ENCODE measurements at regions not wholly inside any gene's neighbourhood (a gene's known extent, or its start where the extent isn't known, plus 50 kb on each side); places are given as distances from the start of the nearest gene placed in this dataset.

- Histone ChIP-seq H3K36me3 (ENCODE audit: control insufficient read depth, insufficient read depth, low read length, severe bottlenecking) (no peaks in the 10 kb centered on the region), H3K27me3 (replicated peaks; ENCODE audit: control insufficient read depth, insufficient read depth, low read length) (no peaks in the 10 kb centered on the region), H3K4me3 (ENCODE audit: low read length) (peak overlapping the region; percentile 24), H3K4me1 (ENCODE audit: control insufficient read depth, insufficient read depth, low read length) (peaks cover 22% of the 10 kb centered on the region), H3K9ac (ENCODE audit: low read length) (no peak overlapping the region), H3K9me3 (ENCODE audit: control insufficient read depth, low read length) (no peaks in the 10 kb centered on the region)
- peak; percentile 41 for DNase-seq (ENCODE audit: low read depth)
Measured at GRCh38 chr4:55175779-55176231, 50.4 kb upstream of the KDR start.

- peaks cover 28% of the 10 kb centered on the region for H3K4me1 ChIP-seq (ENCODE audit: control insufficient read depth, insufficient read depth, low read length)
- no peaks in the 10 kb centered on the region for H3K36me3 ChIP-seq (ENCODE audit: control insufficient read depth, insufficient read depth, low read length, severe bottlenecking)
- no peak overlapping the region for H3K4me3 ChIP-seq (ENCODE audit: low read length)
- no peak overlapping the region for H3K9ac ChIP-seq (ENCODE audit: low read length)
- no peaks in the 10 kb centered on the region for H3K9me3 ChIP-seq (ENCODE audit: control insufficient read depth, low read length)
- no peaks in the 10 kb centered on the region for H3K27me3 ChIP-seq (replicated peaks; ENCODE audit: control insufficient read depth, insufficient read depth, low read length)
- no peak for DNase-seq (ENCODE audit: low read depth)
Measured at GRCh38 chr4:55176497-55176896, 51.1 kb upstream of the KDR start.

- Histone ChIP-seq H3K4me3 (ENCODE audit: low read length) (no peak overlapping the region), H3K9ac (ENCODE audit: low read length) (no peak overlapping the region), H3K36me3 (ENCODE audit: control insufficient read depth, insufficient read depth, low read length, severe bottlenecking) (no peaks in the 10 kb centered on the region), H3K27me3 (replicated peaks; ENCODE audit: control insufficient read depth, insufficient read depth, low read length) (no peaks in the 10 kb centered on the region), H3K4me1 (ENCODE audit: control insufficient read depth, insufficient read depth, low read length) (peaks cover 34% of the 10 kb centered on the region), H3K9me3 (ENCODE audit: control insufficient read depth, low read length) (no peaks in the 10 kb centered on the region)
- no peak for DNase-seq (ENCODE audit: low read depth)
Measured at GRCh38 chr4:55177461-55177860, 52.1 kb upstream of the KDR start.

- Histone ChIP-seq H3K27me3 (replicated peaks; ENCODE audit: control insufficient read depth, insufficient read depth, low read length) (no peaks in the 10 kb centered on the region), H3K4me1 (ENCODE audit: control insufficient read depth, insufficient read depth, low read length) (peaks cover 29% of the 10 kb centered on the region), H3K9ac (ENCODE audit: low read length) (no peak overlapping the region), H3K36me3 (ENCODE audit: control insufficient read depth, insufficient read depth, low read length, severe bottlenecking) (no peaks in the 10 kb centered on the region), H3K9me3 (ENCODE audit: control insufficient read depth, low read length) (no peaks in the 10 kb centered on the region), H3K4me3 (ENCODE audit: low read length) (no peak overlapping the region)
- no peak for DNase-seq (ENCODE audit: low read depth)
Measured at GRCh38 chr4:55178226-55179005, 53.0 kb upstream of the KDR start.

- H3K4me1 ChIP-seq (ENCODE audit: control insufficient read depth, insufficient read depth, low read length), result peaks cover 29% of the 10 kb centered on the region
- no peak for DNase-seq (ENCODE audit: low read depth)
- no peaks in the 10 kb centered on the region for H3K9me3 ChIP-seq (ENCODE audit: control insufficient read depth, low read length)
- no peak overlapping the region for H3K9ac ChIP-seq (ENCODE audit: low read length)
- no peak overlapping the region for H3K4me3 ChIP-seq (ENCODE audit: low read length)
- no peaks in the 10 kb centered on the region for H3K27me3 ChIP-seq (replicated peaks; ENCODE audit: control insufficient read depth, insufficient read depth, low read length)
- H3K36me3 ChIP-seq (ENCODE audit: control insufficient read depth, insufficient read depth, low read length, severe bottlenecking), result no peaks in the 10 kb centered on the region
Measured at GRCh38 chr4:55181010-55182005, 55.9 kb upstream of the KDR start.

GRCh38 chr4:55183926-55184599 lies 58.7 kb upstream of the KDR start:
- no peaks in the 10 kb centered on the region for H3K36me3 ChIP-seq (ENCODE audit: control insufficient read depth, insufficient read depth, low read length, severe bottlenecking)
- no peaks in the 10 kb centered on the region for H3K9me3 ChIP-seq (ENCODE audit: control insufficient read depth, low read length)
- H3K27me3 ChIP-seq (replicated peaks; ENCODE audit: control insufficient read depth, insufficient read depth, low read length), result no peaks in the 10 kb centered on the region
- no peak overlapping the region for H3K4me3 ChIP-seq (ENCODE audit: low read length)
- peak; percentile 75 for DNase-seq (ENCODE audit: low read depth)
- H3K9ac ChIP-seq (ENCODE audit: low read length), result no peak overlapping the region
- peaks cover 29% of the 10 kb centered on the region for H3K4me1 ChIP-seq (ENCODE audit: control insufficient read depth, insufficient read depth, low read length)

GRCh38 chr4:55184600-55185523 lies 59.5 kb upstream of the KDR start:
- Histone ChIP-seq H3K4me1 (ENCODE audit: control insufficient read depth, insufficient read depth, low read length) (peaks cover 29% of the 10 kb centered on the region), H3K27me3 (replicated peaks; ENCODE audit: control insufficient read depth, insufficient read depth, low read length) (no peaks in the 10 kb centered on the region), H3K9ac (ENCODE audit: low read length) (peak overlapping the region; percentile 6), H3K9me3 (ENCODE audit: control insufficient read depth, low read length) (no peaks in the 10 kb centered on the region), H3K4me3 (ENCODE audit: low read length) (no peak overlapping the region), H3K36me3 (ENCODE audit: control insufficient read depth, insufficient read depth, low read length, severe bottlenecking) (no peaks in the 10 kb centered on the region)
- peak; percentile 27 for DNase-seq (ENCODE audit: low read depth)

GRCh38 chr4:55186123-55186522 lies 60.7 kb upstream of the KDR start:
- no peak overlapping the region for H3K4me3 ChIP-seq (ENCODE audit: low read length)

GRCh38 chr4:55186700-55187099 lies 61.3 kb upstream of the KDR start:
- Histone ChIP-seq H3K9ac (ENCODE audit: low read length) (no peak overlapping the region), H3K4me1 (ENCODE audit: control insufficient read depth, insufficient read depth, low read length) (peaks cover 21% of the 10 kb centered on the region), H3K27me3 (replicated peaks; ENCODE audit: control insufficient read depth, insufficient read depth, low read length) (no peaks in the 10 kb centered on the region), H3K9me3 (ENCODE audit: control insufficient read depth, low read length) (no peaks in the 10 kb centered on the region), H3K36me3 (ENCODE audit: control insufficient read depth, insufficient read depth, low read length, severe bottlenecking) (no peaks in the 10 kb centered on the region), H3K4me3 (ENCODE audit: low read length) (no peak overlapping the region)
- DNase-seq (ENCODE audit: low read depth), result no peak

More at GRCh38 chr4:55186123-55186522, 60.7 kb upstream of the KDR start:
- no peak overlapping the region for H3K9ac ChIP-seq (ENCODE audit: low read length)
- H3K9me3 ChIP-seq (ENCODE audit: control insufficient read depth, low read length), result no peaks in the 10 kb centered on the region
- H3K4me1 ChIP-seq (ENCODE audit: control insufficient read depth, insufficient read depth, low read length), result peaks cover 26% of the 10 kb centered on the region
- no peaks in the 10 kb centered on the region for H3K36me3 ChIP-seq (ENCODE audit: control insufficient read depth, insufficient read depth, low read length, severe bottlenecking)
- peak; percentile 4 for DNase-seq (ENCODE audit: low read depth)
- no peaks in the 10 kb centered on the region for H3K27me3 ChIP-seq (replicated peaks; ENCODE audit: control insufficient read depth, insufficient read depth, low read length)

GRCh38 chr4:55214172-55214571 lies 88.8 kb upstream of the KDR start:
- no peak for DNase-seq (ENCODE audit: low read depth)
- no peaks in the 10 kb centered on the region for H3K9me3 ChIP-seq (ENCODE audit: control insufficient read depth, low read length)
- H3K9ac ChIP-seq (ENCODE audit: low read length), result no peak overlapping the region
- H3K36me3 ChIP-seq (ENCODE audit: control insufficient read depth, insufficient read depth, low read length, severe bottlenecking), result no peaks in the 10 kb centered on the region
- no peaks in the 10 kb centered on the region for H3K27me3 ChIP-seq (replicated peaks; ENCODE audit: control insufficient read depth, insufficient read depth, low read length)
- no peaks in the 10 kb centered on the region for H3K4me1 ChIP-seq (ENCODE audit: control insufficient read depth, insufficient read depth, low read length)
- no peak overlapping the region for H3K4me3 ChIP-seq (ENCODE audit: low read length)

Data from adipocyte (in vitro differentiated cells).